KG1 (cell line): ENCODE measurements at regions not wholly inside any gene's neighbourhood (a gene's known extent, or its start where the extent isn't known, plus 50 kb on each side); places are given as distances from the start of the nearest gene placed in this dataset.
"Not testable (repeated sequence)": the region's sequence is repeated elsewhere in the genome, so short reads cannot be mapped to it uniquely, and the experiment has no call there.

Experiments used
- DNase-seq: peaks from one replicate; lab custom pipeline; 2025; lab: John Stamatoyannopoulos, UW

DNA sequence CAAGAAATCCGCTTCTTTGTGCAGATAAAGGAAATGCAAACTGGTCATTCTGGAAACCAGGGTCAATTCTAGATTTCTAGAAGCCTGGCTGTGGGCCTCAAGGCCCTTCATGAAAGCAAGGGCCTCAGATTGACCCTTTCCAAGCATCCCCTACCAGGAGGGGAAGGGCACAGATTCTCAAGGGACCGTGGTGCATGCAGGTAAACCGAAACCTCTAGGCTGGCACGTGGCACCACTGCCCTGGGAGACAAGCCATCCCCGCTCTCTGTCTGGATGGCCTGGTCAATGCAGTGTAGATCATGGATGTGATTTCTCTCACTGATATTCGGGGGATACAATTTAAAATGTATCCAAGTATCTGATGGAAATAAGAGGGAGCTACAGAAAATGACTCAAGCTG lies 69.4 kb downstream of the TOMM20 start:
- DNase-seq: no peak

DNA sequence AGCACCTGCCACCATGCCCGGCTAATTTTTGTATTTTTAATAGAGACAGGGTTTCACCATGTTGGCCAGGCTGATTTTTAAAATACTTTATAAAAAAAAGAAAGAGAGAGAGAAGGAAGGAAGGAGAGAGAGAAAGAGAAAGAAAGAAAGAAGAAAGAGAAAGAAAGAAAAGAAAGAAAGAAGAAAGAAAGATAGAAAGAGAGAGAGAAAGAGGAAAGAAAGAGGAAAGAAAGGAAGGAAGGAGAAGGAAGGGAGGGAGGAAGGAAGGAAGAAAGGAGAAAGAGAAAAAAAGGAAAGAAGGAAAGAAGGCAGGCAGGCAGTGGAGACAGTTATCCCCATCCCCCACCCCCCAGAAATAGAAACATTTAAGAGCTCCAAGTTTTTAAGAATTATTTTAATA lies 69.9 kb downstream of the TOMM20 start:
- no peak for DNase-seq

DNA sequence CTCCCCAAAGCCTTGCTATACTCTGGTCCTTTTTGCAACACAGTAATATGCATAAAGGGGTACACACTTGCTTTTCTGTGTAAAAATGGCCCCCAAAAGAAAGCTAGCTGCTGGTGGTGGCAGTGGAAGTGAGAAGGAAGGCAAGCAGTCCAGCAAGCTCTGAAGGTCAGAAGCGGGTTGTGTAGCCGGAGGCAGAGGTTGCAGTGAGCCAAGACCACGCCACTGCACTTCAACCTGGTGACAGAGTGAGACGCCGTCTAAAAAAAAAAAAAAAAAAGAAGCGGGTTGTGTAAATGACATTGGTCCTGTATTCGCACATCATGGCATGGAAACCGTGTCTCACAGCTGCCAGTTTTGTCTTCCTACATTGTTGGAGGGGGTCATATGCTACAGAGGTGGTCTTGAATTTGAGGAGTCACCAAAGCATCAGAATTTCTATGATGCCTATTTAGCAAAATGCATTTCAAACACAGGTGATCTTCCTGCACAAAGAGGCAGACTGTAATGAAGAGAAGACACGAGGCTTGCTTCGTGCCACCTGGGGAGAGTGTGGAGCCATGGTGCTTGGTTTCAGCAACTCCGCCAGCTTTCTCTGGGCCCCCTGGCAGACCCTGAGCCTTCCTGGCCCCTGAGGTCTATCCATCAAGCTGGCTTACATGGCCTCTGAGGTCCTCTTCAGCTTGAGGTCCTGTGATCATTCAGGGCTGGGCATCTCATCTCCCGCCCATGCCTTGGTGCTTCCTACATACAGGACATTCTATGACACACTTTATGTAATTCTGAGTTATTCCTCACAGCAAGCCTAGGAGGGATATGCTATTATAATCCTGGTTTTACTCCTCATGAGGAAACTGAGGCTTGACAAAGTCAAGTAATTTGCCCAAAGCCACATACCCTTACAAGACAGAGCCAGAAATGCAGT lies 71.0 kb downstream of the TOMM20 start:
- DNase-seq: no peak

DNA sequence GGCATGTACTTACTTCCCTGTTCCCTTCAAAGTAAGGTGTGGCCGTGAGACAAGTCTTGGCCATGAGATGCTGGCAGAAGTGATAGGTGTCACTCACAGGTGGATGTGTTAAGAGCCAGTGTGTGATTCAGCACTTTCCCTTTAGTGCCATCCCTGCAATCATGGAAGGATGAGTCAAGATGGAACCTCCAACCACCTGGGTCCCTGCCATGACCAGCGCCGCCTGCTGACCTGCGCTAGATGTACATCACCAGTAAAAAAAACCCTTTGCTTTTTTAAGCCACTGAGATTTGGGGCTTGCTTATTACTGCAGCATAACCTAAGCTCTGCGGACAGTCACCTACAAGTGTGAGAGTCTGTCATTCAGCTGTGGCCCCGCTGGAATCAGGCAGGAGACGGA lies 71.7 kb downstream of the TOMM20 start:
- DNase-seq: no peak

DNA sequence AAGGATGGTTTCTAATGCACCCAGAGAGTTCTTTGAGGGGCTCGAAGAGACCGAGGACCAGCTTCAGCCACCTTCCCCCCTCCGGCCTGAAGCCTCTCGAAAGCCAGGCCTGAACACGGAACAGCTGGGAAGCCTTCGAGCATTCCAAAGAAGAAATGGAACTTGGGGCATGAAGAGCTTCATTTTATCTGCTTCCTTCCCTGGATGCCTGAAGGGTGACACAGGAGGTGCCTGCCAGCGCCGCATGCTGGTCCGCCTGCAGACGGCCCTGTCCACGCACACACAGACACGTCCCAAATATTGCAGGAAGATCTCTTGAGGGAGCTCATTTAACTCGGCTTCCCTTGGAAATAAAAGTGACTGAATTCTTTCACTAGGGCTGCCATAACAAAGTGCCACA lies 73.7 kb downstream of the TOMM20 start:
- DNase-seq: no peak

DNA sequence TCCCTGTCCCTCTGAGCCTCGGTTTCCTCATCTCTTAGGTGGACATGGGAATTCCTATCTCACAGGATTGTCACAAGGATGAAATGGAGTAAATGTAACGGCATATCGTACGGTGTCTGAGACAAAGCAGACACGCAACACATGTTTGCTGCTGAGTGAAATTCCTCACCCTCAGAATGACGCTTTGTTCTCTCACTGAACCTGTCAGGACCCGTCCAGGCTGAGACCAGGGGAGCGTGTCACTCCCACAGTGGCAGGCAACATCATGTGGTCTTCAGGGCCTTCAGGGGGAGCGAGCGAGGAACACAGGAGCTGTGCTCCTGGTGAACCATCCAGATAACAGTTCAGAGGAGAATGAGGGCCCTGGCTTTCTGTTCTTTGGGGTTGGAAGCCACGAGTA lies 74.2 kb downstream of the TOMM20 start:
- DNase-seq: no peak

DNA sequence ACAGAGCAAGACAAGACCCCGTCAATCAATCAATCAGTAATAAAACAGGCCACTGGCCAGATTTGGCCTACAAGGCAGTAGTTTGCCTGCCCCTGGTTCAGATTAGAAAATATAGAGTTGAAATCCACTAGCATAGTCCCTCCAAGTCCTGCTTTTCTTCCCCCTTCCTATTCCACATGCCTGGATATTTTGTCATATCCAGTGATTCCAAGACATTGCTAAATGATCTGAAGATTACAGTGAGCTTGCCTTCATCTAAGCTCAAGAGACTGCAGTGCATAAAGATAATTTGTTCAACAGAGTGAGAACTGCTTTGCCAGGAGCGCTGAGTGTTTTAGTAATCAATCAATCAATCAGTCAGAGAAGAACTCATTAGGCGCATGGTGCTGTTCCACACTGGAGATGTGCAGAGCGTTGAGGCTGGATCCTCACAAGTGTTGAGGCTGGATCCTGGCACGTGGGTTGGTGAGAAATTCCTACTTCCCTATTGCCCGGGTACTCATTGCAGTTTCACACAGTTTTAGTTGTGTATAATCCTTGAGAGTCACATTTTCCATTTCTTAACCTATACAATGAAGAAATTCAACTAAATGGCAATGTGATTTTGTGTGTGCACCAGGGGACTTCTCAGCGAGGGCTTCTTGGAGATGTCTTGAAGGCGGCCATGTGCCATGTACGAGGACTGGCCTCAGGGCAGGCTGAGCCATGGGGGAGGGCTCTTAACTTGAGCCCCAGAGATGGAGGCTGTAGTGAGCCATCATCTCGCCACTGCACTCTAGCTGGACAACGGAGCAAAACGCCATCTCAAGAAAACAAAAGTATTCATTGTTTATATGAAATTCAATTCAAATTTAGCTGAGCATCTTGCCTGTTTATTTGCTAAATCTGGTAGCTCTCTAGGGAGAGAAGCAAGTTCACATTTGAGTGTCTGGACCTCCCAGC lies 76.3 kb downstream of the TOMM20 start:
- DNase-seq: no peak

DNA sequence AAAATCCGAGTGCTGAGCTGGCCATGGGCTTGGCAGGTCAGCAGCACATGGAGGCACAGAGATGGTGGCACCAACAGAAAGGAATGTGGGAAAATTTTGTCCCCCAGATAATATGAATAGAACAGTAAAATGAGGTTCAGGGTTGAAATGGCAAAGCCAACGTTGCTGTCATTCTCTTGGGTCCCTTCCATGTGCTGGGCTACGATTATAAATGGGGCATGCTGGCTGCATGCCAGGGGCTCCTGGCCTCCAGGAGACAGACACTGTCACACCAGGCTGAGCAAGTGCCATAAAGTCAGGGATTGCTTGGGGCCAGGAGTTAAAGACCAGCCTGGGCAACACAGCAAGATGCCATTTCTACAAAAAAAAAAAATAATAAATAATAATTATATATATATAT lies 77.1 kb downstream of the TOMM20 start:
- no peak for DNase-seq

DNA sequence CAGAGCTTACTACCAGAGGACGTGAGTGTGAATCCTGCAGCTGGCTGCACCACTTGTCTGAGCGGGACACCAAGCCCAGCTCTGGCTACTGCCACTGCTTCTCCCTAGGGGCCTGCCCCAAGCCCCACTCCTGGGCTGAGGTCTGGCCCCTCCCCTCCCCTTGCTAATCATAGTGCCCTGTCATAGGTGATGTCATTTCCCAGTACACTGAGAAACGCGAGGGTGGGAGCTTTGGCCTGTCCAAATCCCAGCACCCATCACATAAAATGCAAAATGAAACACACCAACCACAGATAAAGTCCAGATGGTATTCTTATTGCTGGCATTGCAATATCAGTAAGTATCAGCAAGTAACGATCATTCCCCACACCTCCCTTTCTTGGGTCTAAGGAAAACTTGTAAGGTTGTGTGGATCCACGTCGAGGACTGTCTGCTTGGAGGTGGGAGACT lies 77.7 kb downstream of the TOMM20 start:
- no peak for DNase-seq

DNA sequence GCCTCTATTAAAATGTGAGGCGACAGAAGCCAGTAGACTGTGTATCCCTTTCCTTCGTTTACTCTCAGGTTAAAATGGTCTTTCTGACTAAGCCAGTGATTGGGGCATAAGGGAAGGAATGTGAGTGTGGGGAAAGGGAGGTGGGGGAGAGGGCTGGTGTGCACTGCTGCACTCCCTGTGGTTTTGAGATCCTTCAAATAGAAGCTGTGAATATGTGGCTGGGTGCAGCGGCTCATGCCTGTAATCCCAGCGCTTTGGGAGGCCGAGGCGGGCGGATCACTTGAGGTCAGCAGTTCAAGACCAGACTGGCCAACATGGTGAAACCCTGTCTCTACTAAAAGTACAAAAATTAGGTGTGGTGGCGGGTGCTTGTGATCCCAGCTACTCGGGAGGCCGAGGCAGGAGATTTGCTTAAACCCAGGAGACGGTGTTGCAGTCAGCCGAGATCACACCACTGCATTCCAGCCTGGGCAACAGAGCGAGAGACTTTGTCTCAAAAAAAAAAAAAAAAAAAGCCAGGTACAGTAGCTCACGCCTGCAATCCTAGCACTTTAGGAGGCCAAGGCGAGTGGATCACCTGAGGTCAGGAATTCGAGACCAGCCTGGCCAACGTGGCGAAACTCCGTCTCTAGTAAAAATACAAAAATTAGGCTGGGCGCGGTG lies 78.8 kb downstream of the TOMM20 start:
- not testable (repeated sequence) for DNase-seq

DNA sequence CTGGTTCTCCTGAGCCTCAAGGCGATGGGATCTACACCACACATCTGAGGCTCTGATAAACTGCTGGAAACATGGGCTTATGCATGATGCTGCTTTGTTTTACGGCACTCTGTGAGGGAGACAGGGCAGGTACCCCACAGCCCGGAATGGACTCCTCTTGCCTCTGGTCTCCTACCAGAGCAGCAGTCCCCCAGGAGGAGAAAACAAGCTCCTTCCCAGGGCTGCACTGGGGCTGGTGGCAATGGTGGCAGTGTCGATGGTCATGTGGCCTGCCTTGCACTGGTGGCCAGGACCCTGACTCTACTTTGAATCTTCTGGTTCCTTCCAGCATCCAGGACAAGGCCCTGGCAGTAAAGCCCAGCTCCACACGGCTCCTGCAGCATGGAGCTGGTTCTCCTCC lies 79.4 kb downstream of the TOMM20 start:
- no peak for DNase-seq

DNA sequence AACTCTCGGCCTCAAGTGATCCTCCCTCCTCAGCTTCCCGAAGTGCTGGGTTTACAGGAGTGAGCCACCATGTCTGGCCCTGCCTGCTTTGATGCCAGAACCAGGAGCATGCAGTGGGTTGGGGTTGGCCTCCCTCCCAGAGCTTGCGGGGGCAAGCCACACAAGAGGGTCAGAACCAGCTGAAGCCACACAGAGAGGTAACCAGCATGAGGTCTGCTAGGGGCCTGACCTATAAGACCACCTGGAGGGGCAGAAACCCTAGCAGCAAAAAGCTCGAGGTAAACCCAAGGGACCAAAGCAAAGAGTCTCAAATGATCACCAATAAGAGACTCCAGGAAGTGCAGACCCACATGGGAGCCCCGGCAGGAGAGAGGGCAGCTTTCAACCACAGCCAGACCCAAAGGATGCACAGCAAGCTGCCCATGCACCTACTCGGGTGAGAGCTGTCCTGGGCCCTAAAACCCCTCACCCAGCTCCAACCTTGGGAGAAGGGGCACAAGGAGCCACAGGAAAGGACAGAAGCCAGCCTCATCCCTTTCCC lies 81.2 kb downstream of the TOMM20 start:
- DNase-seq: no peak

DNA sequence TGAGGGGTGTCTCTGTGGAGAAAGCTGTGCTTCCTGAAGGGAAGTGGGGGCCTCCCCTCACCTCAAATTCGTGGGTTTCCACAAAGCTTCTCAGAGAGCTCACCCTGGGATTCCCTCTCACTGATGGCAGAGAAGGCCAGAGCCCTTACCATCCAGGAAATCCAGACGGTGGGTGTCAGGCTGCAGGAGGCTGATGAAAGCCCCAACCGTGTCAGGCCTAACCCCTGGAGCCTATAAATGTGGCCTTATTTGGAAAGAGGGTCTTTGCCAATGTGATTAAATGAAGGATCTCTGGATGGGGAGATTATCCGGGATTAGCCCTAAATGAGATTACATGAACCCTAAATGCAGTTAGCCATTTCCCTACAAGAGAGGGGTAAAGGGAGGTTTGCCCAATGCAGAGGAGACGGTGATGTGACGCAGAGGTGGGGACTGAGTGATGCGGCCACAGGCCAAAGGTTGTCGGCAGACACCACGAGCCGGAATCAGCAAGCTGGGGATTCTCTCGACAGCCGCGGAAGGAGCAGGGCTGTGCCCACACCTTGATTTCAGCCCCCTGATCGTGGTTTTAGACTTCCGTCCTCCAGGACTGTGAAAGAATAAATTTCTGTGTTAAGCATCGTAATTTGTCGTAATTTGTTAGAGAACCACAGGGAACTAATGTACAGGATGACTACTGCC lies 82.6 kb downstream of the TOMM20 start:
- DNase-seq: no peak

DNA sequence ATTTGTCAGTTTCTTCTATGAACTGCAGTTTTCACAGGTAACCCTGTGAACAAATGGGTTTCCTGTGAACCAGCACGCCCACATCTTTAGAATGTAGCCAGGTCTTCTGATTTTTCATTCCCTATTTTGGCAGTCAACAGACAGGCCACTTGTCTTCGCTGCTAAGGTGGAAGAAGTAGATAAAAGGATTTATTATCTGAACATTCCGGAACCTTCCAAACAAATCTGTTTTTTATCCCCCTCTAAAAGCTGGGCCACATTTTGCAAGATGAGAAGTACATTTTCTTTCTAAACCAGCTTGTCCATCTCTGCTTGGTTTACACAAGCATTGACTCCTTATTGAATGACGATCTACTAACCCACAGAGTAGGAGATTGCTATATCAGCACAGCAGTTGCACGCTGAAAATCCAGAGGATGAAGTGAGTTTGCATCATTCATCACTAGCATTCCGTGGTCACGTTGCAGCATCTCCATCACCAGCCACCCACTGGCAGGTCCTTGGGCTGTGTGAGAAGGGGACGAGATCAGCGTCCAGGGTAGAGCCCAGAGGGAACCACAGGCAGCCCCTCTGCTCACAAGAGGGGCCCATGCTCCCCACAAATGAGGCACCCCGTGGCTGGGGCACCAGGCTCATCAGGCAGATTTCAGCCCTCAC lies 83.5 kb downstream of the TOMM20 start:
- DNase-seq: no peak

DNA sequence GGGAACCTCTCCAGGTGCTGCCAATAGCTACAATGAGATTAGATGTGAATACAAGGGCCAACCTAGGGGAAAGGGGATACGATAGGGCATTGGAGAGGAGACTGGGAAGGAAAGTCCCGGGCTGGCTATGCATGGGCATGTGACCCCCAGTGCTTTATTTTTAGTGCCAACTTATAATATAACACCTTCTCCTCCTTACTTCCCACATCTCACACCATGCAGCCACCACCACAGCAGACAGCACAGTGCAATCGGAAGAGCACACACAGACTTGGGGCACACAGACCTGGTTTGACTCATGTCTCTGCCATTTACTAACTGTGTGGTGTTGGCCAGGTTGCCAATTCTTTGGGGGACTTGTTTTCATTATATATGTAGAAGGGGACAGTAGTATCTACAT lies 85.4 kb downstream of the TOMM20 start:
- DNase-seq: no peak

DNA sequence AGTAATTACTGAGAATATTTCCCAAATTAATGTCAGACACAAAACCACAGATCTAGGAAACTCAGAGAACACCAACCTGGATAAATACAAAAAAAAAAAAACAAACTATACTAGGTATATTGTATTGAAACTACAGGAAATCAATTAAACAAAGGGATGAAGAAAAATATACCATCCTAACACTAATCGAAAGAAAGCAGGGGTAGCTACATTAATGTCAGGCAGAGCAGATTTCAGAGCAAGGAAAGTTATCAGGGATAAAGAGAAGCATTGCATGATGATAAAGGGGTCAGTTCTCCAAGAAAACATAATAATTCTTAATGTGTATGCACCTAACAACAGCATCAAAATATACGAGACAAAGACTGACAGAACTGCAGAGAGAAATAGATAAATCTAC lies 89.9 kb downstream of the TOMM20 start:
- no peak for DNase-seq

DNA sequence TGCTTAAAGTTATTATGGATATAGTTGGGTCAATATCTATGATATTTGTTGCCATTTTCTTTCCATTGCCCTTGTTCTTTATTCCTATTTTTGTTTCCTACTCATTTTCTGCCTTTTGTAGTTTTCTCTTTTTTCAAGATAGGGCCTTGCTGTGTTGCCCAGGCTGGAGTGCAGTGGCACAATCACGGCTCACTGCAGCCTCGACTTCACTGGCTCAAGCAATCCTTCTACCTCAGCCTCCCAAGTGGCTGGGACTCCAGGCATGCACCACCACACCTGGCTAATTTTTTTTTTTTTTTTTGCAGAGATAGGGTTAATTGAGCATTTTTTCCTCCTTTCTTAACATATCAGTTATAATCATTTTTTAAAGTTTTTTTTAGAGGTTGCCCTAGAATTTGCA lies 92.7 kb downstream of the TOMM20 start:
- DNase-seq: no peak

DNA sequence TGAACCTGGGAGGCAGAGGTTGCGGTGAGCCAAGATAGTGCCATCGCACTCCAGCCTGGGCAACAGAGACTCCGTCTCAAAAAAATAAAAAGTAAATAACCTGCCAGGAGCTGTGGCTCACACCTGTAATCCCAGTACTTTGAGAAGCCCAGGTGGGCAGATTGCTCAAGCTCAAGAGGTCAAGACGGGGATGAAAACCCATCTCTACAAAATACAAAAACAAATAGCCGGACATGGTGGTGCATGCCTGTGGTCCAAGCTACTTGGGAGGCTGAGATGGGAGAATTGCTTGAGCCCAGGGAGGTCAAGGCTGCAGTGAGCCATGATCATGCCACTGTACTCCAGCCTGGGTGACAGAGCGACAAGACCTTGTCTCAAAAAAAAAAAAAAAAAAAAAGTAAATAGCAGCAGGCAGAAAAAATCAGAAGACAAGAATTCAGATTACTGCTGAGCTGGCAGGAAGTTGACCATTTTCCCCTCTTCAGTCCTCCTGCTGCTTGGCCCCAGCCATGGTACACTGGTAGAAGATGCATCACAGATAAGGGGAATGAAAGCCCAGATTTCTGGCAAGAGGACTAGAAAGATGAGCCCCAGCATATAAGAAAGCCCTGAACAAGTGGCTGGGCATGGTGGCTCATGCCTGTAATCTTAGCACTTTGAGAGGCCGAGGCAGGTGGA lies 97.6 kb downstream of the TOMM20 start:
- DNase-seq: no peak

DNA sequence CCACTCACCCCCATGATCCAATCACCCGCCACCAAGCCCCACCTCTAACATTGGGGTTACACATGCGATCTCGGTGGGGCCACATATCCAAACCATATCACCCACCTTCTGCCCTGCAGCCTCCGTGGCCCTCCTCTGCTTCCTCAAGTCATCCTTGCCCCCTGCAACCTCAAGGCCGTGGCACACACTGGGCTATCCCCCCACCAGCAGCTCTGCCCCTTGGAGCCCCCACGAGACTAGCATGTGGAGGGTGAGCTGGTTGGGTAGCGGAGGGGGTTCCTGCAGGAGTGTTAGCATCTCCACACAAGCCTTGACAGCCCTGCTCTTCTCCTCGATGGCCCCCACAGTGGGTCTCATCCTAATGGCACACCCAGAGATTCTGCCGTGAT lies 100.8 kb downstream of the TOMM20 start:
- DNase-seq: no peak

DNA sequence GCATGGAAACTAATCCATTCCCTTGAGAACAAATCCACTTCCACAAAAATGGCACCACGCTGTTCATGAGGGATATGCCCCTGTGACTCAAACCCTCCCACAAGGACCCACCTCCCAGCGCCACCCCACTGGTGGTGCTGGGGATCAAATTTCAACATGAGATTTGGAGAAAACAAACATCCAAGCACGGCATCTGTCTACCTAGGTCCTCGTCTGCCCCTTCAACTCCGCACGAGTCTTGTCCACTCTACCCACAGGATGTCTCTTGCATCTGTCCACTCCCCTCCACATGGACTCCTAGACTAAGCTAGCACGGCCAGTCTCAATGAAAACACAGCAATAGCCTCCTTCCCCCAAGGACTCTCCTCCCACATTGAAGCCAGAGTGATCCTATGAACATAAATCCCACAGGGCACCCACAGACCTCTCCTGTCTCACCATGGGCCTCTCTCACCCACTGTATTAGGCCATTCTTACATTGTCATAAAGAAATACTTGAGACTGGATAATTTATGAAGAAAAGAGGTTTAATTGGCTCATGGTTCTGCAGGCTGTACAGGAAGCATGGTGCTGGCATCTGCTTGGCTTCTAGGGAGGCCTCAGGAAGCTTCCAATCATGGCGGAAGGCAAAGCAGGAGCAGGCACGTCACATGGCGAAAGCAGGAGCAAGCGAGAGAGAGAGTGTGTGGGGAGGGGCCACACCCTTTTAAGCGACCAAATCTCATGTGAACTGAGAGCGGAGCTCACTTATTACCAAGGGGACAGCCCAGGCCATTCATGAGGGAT lies 101.4 kb downstream of the TOMM20 start:
- no peak for DNase-seq
